A673 (cell line): ENCODE measurements at regions not wholly inside any gene's neighbourhood (a gene's known extent, or its start where the extent isn't known, plus 50 kb on each side); places are given as distances from the start of the nearest gene placed in this dataset.
A peak's percentile ranks its signal among the peaks of the same experiment; 100 is the strongest.

Experiments
- BruUV-seq: library from RNA; stranded (reverse); fragments of 400-500 nt; replicated peaks from 2 replicates; lab custom pipeline; 2021; lab: Mats Ljungman, UMichigan
- CTCF ChIA-PET: fragments of 300-600 bp; sonication (Branson Sonifier 250); formaldehyde crosslinking; loops from one replicate; lab custom pipeline; 2022; ENCODE audit warnings: antibody characterized with exemption; lab: Charles Lee
- POLR2A ChIA-PET: fragments of 300-600 bp; sonication (Branson Sonifier 250); formaldehyde crosslinking; loops from one replicate; lab custom pipeline; 2022; ENCODE audit warnings: antibody characterized with exemption; ENCODE audit not compliant: low non-redundant PET; lab: Charles Lee
- DNase-seq: peaks from one replicate; pipeline ENCODE4 v3.0.0-alpha.2; 2015; ENCODE audit warnings: low spot score
- H3K27ac ChIP-seq: fragments of 200-600 bp; sonication (generic); 2 replicates; pipeline ENCODE4 v1.5.1; 2016; ENCODE audit warnings: mixed run types, low read depth, mild to moderate bottlenecking, mixed read lengths, antibody characterized with exemption, low read length; ENCODE audit not compliant: poor library complexity, severe bottlenecking
- H3K27me3 ChIP-seq: fragments of 200-600 bp; sonication (generic); replicated peaks from 2 replicates; pipeline ENCODE4 v1.6.1; 2017; ENCODE audit warnings: mixed run types, low read depth, mild to moderate bottlenecking, mixed read lengths, antibody characterized with exemption, low read length; ENCODE audit not compliant: insufficient read depth, poor library complexity
- H3K36me3 ChIP-seq: fragments of 200-600 bp; sonication (generic); 2 replicates; pipeline ENCODE4 v1.6.1; 2016; ENCODE audit warnings: mixed run types, mild to moderate bottlenecking, mixed read lengths, antibody characterized with exemption, low read length; ENCODE audit not compliant: insufficient read depth, poor library complexity, severe bottlenecking
- H3K4me1 ChIP-seq: fragments of 200-600 bp; sonication (generic); 2 replicates; pipeline ENCODE4 v1.6.1; 2017; ENCODE audit warnings: mixed run types, mild to moderate bottlenecking, mixed read lengths, antibody characterized with exemption, low read length; ENCODE audit not compliant: insufficient read depth, poor library complexity, severe bottlenecking
- H3K4me3 ChIP-seq: fragments of 200-600 bp; sonication (generic); 2 replicates; pipeline ENCODE4 v1.5.1; 2016; ENCODE audit warnings: low read depth, mixed run types, mild to moderate bottlenecking, mixed read lengths, low read length; ENCODE audit not compliant: poor library complexity, severe bottlenecking
- H3K9me3 ChIP-seq: fragments of 200-600 bp; sonication (generic); 2 replicates; pipeline ENCODE4 v1.6.1; 2016; ENCODE audit warnings: mixed run types, low read depth, mild to moderate bottlenecking, mixed read lengths, antibody characterized with exemption, low read length; ENCODE audit not compliant: poor library complexity, severe bottlenecking
- EZH2 ChIP-seq: fragments of 200-600 bp; sonication (generic); IDR thresholded peaks from 2 replicates; pipeline ENCODE4 v1.6.1; 2017; ENCODE audit warnings: borderline replicate concordance, low read depth, mild to moderate bottlenecking, mixed read lengths, antibody characterized with exemption, low read length; ENCODE audit not compliant: poor library complexity, severe bottlenecking
- intact Hi-C: fragments of 100-400 bp; cut with micrococcal nuclease; formaldehyde crosslinking; loops from one replicate; pipeline ENCODE4 v1.10.0; 2022; ENCODE audit not compliant: unreplicated experiment
- TF ChIP-seq, protein P1 (sequence below): fragments of 300-800, 200-600 bp; sonication (generic); conservative IDR thresholded peaks from 2 replicates; pipeline ENCODE4 v1.5.1; 2017; ENCODE audit warnings: low read depth, mild to moderate bottlenecking, antibody characterized with exemption, low read length, moderate library complexity, mixed read lengths

DNA sequence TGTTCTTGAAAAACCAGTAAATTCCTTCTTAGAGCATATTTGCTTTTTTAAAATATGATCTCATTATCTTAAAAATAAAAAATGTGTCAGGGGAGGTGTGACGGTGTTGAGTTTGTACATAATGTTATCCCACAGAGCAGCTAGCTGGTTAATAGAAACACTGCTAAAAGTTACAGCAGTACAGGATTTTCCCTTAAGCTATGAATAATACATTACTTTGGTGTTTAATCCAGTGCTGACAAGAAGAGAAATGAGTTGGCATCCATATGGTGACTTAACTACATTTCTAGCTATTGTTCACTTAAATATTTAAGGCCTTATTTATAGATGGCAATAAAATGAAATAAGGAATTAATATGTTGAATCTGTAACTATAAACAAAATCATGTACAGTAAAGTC lies 883.1 kb downstream of the CDH18 start:
- no peak overlapping the region for H3K4me3 ChIP-seq
- no peaks in the 10 kb centered on the region for H3K27me3 ChIP-seq
- ChIA-PET CTCF (no interaction called here), POLR2A (interaction anchor here (0.5 kb wide), 1 partner anchor 509 kb away, joined by 3 read pairs; no protein-coding TSS in a partner anchor)
- no peak for TF ChIP-seq EZH2
- TF ChIP-seq, protein P1, sequence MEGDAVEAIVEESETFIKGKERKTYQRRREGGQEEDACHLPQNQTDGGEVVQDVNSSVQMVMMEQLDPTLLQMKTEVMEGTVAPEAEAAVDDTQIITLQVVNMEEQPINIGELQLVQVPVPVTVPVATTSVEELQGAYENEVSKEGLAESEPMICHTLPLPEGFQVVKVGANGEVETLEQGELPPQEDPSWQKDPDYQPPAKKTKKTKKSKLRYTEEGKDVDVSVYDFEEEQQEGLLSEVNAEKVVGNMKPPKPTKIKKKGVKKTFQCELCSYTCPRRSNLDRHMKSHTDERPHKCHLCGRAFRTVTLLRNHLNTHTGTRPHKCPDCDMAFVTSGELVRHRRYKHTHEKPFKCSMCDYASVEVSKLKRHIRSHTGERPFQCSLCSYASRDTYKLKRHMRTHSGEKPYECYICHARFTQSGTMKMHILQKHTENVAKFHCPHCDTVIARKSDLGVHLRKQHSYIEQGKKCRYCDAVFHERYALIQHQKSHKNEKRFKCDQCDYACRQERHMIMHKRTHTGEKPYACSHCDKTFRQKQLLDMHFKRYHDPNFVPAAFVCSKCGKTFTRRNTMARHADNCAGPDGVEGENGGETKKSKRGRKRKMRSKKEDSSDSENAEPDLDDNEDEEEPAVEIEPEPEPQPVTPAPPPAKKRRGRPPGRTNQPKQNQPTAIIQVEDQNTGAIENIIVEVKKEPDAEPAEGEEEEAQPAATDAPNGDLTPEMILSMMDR: no peak
- no peak overlapping the region for H3K27ac ChIP-seq
- BruUV-seq: no TSS peak
- no peaks in the 10 kb centered on the region for H3K36me3 ChIP-seq
- no peaks in the 10 kb centered on the region for H3K9me3 ChIP-seq
- H3K4me1 ChIP-seq: no peaks in the 10 kb centered on the region
- intact Hi-C loops: no loop called here
- peak; percentile 4 for DNase-seq

DNA sequence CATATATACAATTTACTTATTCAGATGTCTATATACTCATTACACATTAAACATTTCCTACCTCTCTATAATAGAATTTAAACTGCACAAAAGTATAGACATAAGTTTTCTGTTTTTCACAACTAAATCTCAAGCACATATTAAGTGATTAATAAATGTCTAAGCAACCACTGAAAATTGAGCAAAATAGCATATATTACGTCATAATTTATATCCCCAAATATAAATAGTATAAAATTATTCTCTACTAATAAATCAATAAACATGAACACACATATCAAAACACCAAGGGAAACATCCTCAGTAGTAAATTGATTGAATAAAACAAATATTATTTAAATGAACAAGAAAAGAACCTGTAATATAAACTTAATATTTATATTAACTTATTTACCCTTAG lies 865.1 kb downstream of the CDH18 start:
- Histone ChIP-seq H3K9me3 (no peaks in the 10 kb centered on the region), H3K4me1 (no peaks in the 10 kb centered on the region), H3K4me3 (no peak overlapping the region), H3K36me3 (no peaks in the 10 kb centered on the region), H3K27ac (no peak overlapping the region), H3K27me3 (no peaks in the 10 kb centered on the region)
- intact Hi-C loops: no loop called here
- no peak for DNase-seq
- TF ChIP-seq EZH2: no peak
- TF ChIP-seq, protein P1: no peak
- BruUV-seq: no TSS peak
- POLR2A ChIA-PET: no interaction called here
- CTCF ChIA-PET: no interaction called here

DNA sequence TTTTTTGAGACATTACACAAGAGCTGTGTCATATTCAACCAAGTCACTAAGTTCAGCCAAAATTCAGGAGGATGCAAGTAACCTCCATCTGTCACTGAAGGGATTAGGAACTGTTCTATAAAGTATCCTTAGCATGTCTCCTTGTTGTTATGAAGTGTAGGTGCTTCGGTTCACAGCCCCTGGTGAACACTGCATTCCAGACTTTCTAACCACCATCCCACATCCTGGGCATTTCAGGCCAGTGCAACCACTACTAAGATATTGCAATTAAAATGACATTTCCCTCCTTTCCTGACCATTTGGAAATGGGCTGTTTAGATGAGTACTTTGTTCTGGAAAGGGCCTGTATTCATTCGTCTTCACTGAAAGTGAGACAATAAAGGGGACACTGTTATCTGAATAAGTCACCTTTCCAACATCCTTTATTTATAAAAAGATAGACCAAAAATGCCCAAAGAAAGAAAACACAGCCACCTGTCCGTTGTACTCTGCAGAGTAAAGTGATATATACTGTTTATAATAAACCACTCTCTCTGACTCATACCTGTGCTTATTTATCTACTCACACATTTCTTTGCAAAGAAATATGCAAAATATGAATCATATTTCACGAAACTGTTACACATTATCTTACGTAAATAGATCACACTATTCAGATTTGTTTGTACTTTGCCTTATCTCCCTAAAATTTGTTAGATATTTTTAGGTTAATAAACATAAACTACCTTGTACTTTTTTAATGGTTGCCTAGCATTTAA lies 861.9 kb downstream of the CDH18 start:
- Histone ChIP-seq H3K27me3 (no peaks in the 10 kb centered on the region), H3K4me3 (no peak overlapping the region), H3K4me1 (no peaks in the 10 kb centered on the region), H3K9me3 (no peaks in the 10 kb centered on the region), H3K36me3 (no peaks in the 10 kb centered on the region), H3K27ac (no peak overlapping the region)
- CTCF ChIA-PET: no interaction called here
- BruUV-seq: no TSS peak
- intact Hi-C loops: no loop called here
- DNase-seq: no peak
- POLR2A ChIA-PET: no interaction called here
- TF ChIP-seq, protein P1: no peak
- no peak for TF ChIP-seq EZH2
